WTC11 (cell line): ENCODE measurements at regions not wholly inside any gene's neighbourhood (a gene's known extent, or its start where the extent isn't known, plus 50 kb on each side); places are given as distances from the start of the nearest gene placed in this dataset.

Source experiments
- ATAC-seq: fragments of 200-7000 bp; cut with Tn5 transposase; 2 replicates; pipeline ENCODE4 v1.10.0; 2021; ENCODE audit warnings: mild to moderate bottlenecking, moderate library complexity
- CTCF ChIA-PET: fragments of 300-600 bp; sonication (Branson Sonifier 250); formaldehyde crosslinking; loops from one replicate; lab custom pipeline; 2021; ENCODE audit warnings: antibody characterized with exemption; lab: Charles Lee
- POLR2A ChIA-PET: fragments of 350-600 bp; sonication (Branson Sonifier 250); formaldehyde crosslinking; loops from one replicate; lab custom pipeline; 2021; ENCODE audit warnings: antibody characterized with exemption; lab: Charles Lee
- DNase-seq: peaks from one replicate; pipeline ENCODE4 v3.0.0; 2021; ENCODE audit warnings: low spot score
- H3K27ac Mint-ChIP-seq: 2 replicates; pipeline ENCODE4 v1.8.0; 2021; ENCODE audit warnings: mixed read lengths
- H3K27me3 Mint-ChIP-seq: 2 replicates; pipeline ENCODE4 v1.8.0; 2021; ENCODE audit warnings: low read depth, mild to moderate bottlenecking, moderate library complexity, mixed read lengths
- H3K36me3 Mint-ChIP-seq: 2 replicates; pipeline ENCODE4 v1.8.0; 2021; ENCODE audit warnings: mixed read lengths
- H3K4me1 Mint-ChIP-seq: 2 replicates; pipeline ENCODE4 v1.8.0; 2022; ENCODE audit warnings: mixed read lengths
- H3K4me3 Mint-ChIP-seq: 2 replicates; pipeline ENCODE4 v1.8.0; 2021; ENCODE audit warnings: mild to moderate bottlenecking, moderate library complexity, mixed read lengths
- H3K9me3 Mint-ChIP-seq: 2 replicates; pipeline ENCODE4 v1.8.0; 2021; ENCODE audit warnings: mixed read lengths
- AFF4 ChIP-seq: sonication (generic); formaldehyde crosslinking; IDR thresholded peaks from 2 replicates; pipeline ENCODE4 v1.8.1; 2023; ENCODE audit warnings: mild to moderate bottlenecking, missing genetic modification reagents, borderline replicate concordance
- ATF2 ChIP-seq: sonication (generic); formaldehyde crosslinking; IDR thresholded peaks from 2 replicates; pipeline ENCODE4 v1.8.1; 2022; ENCODE audit warnings: low read depth, missing genetic modification reagents, borderline replicate concordance
- CREB1 ChIP-seq: sonication (generic); formaldehyde crosslinking; IDR thresholded peaks from 2 replicates; pipeline ENCODE4 v1.8.0; 2023; ENCODE audit warnings: mild to moderate bottlenecking, missing genetic modification reagents
- ELF4 ChIP-seq: sonication (generic); formaldehyde crosslinking; IDR thresholded peaks from 2 replicates; pipeline ENCODE4 v1.8.1; 2022; ENCODE audit warnings: low read depth, mild to moderate bottlenecking, moderate library complexity, missing genetic modification reagents
- ETV6 ChIP-seq: sonication (generic); formaldehyde crosslinking; IDR thresholded peaks from 2 replicates; pipeline ENCODE4 v1.8.1; 2022; ENCODE audit warnings: mild to moderate bottlenecking, missing genetic modification reagents
- FOXP1 ChIP-seq: sonication (generic); formaldehyde crosslinking; IDR thresholded peaks from 2 replicates; pipeline ENCODE4 v1.8.0; 2022; ENCODE audit warnings: missing genetic modification reagents, mild to moderate bottlenecking, moderate library complexity, borderline replicate concordance
- FOXP4 ChIP-seq: sonication (generic); formaldehyde crosslinking; IDR thresholded peaks from 2 replicates; pipeline ENCODE4 v1.8.0; 2022; ENCODE audit warnings: mild to moderate bottlenecking, missing genetic modification reagents
- GABPB1 ChIP-seq: sonication (generic); formaldehyde crosslinking; IDR thresholded peaks from 2 replicates; pipeline ENCODE4 v1.8.1; 2023; ENCODE audit warnings: mild to moderate bottlenecking, missing genetic modification reagents
- HMGXB4 ChIP-seq: sonication (generic); formaldehyde crosslinking; IDR thresholded peaks from 2 replicates; pipeline ENCODE4 v1.8.1; 2023; ENCODE audit warnings: mild to moderate bottlenecking, moderate library complexity, missing genetic modification reagents
- IRF2 ChIP-seq: sonication (generic); formaldehyde crosslinking; IDR thresholded peaks from 2 replicates; pipeline ENCODE4 v1.8.0; 2022; ENCODE audit warnings: low read depth, missing genetic modification reagents, borderline replicate concordance
- JUN ChIP-seq: sonication (generic); formaldehyde crosslinking; IDR thresholded peaks from 2 replicates; pipeline ENCODE4 v1.8.0; 2023; ENCODE audit warnings: mild to moderate bottlenecking, missing genetic modification reagents
- MYBL2 ChIP-seq: sonication (generic); formaldehyde crosslinking; IDR thresholded peaks from 2 replicates; pipeline ENCODE4 v1.8.1; 2023; ENCODE audit warnings: mild to moderate bottlenecking, moderate library complexity, missing genetic modification reagents
- PRRX2 ChIP-seq: fragments of 250-450 bp; sonication (Bioruptor Pico); IDR thresholded peaks from 2 replicates; pipeline ENCODE4 v1.8.0; 2021; ENCODE audit warnings: mild to moderate bottlenecking
- RORB ChIP-seq: fragments of 250-450 bp; sonication (Bioruptor Pico); IDR thresholded peaks from 2 replicates; pipeline ENCODE4 v1.9.0; 2021; ENCODE audit warnings: mild to moderate bottlenecking
- SMAD3 ChIP-seq: sonication (generic); formaldehyde crosslinking; IDR thresholded peaks from 2 replicates; pipeline ENCODE4 v1.8.0; 2022; ENCODE audit warnings: missing genetic modification reagents, mild to moderate bottlenecking, borderline replicate concordance
- SOX15 ChIP-seq: fragments of 250-450 bp; sonication (Bioruptor Pico); IDR thresholded peaks from 2 replicates; pipeline ENCODE4 v1.9.0; 2021; ENCODE audit warnings: mild to moderate bottlenecking
- ZNF121 ChIP-seq: sonication (generic); formaldehyde crosslinking; IDR thresholded peaks from 2 replicates; pipeline ENCODE4 v1.8.0; 2023; ENCODE audit warnings: missing genetic modification reagents
- ZNF263 ChIP-seq: sonication (generic); formaldehyde crosslinking; IDR thresholded peaks from 2 replicates; pipeline ENCODE4 v1.8.1; 2022; ENCODE audit warnings: low read depth, mild to moderate bottlenecking, moderate library complexity, missing genetic modification reagents
- ZNF416 ChIP-seq: fragments of 250-450 bp; sonication (Bioruptor Pico); IDR thresholded peaks from 2 replicates; pipeline ENCODE4 v1.9.0; 2021; ENCODE audit warnings: mild to moderate bottlenecking, inconsistent platforms
- ZNF532 ChIP-seq: fragments of 250-450 bp; sonication (Bioruptor Pico); IDR thresholded peaks from 2 replicates; pipeline ENCODE4 v1.9.0; 2021; ENCODE audit warnings: mild to moderate bottlenecking, borderline replicate concordance

GRCh38 chr9:80177949-80178480, 606.2 kb downstream of the TLE4 start:
- ChIA-PET CTCF (no interaction called here), POLR2A (no interaction called here)
- no peak overlapping the region for H3K4me3 Mint-ChIP-seq
- TF ChIP-seq RORB (CRISPR knock-in tag) (no peak), ETV6 (CRISPR knock-in tag) (no peak), ATF2 (CRISPR knock-in tag) (no peak), ZNF532 (CRISPR knock-in tag) (no peak), JUN (no peak), ZNF263 (CRISPR knock-in tag) (no peak), SMAD3 (CRISPR knock-in tag) (no peak), PRRX2 (CRISPR knock-in tag) (no peak), CREB1 (no peak), IRF2 (CRISPR knock-in tag) (no peak), FOXP4 (CRISPR knock-in tag) (no peak), ELF4 (CRISPR knock-in tag) (no peak), AFF4 (no peak), SOX15 (CRISPR knock-in tag) (no peak), HMGXB4 (CRISPR knock-in tag) (no peak), FOXP1 (no peak), GABPB1 (CRISPR knock-in tag) (no peak), ZNF416 (CRISPR knock-in tag) (no peak), MYBL2 (no peak), ZNF121 (no peak)
- peaks cover 7% of the 10 kb centered on the region; the same call in 1 of the 2 replicates for H3K4me1 Mint-ChIP-seq
- no peaks in the 10 kb centered on the region for H3K27me3 Mint-ChIP-seq
- peaks cover 51% of the 10 kb centered on the region for H3K9me3 Mint-ChIP-seq
- no peak for DNase-seq
- H3K36me3 Mint-ChIP-seq, result peaks cover 40% of the 10 kb centered on the region
- H3K27ac Mint-ChIP-seq, result no peak overlapping the region
- ATAC-seq, result no peak; the same call in 1 of the 2 replicates
